Kidney epithelial cell (primary cell): ENCODE measurements at regions not wholly inside any gene's neighbourhood (a gene's known extent, or its start where the extent isn't known, plus 50 kb on each side); places are given as distances from the start of the nearest gene placed in this dataset.

ENCODE experiments used
- DNase-seq: peaks from one replicate; pipeline ENCODE4 v3.0.0-alpha.2; 2010; ENCODE audit warnings: low read depth
- H3K27me3 ChIP-seq: 2 replicates; pipeline ENCODE4 v1.6.0; 2011; ENCODE audit warnings: low read length; ENCODE audit not compliant: control insufficient read depth, insufficient read depth
- H3K36me3 ChIP-seq: 2 replicates; pipeline ENCODE4 v1.5.1; 2011; ENCODE audit warnings: low read length; ENCODE audit not compliant: control insufficient read depth, insufficient read depth
- H3K4me3 ChIP-seq: 2 replicates; pipeline ENCODE4 v1.5.1; 2011; ENCODE audit warnings: low read depth, mild to moderate bottlenecking, control low read depth, low read length
- CTCF ChIP-seq: IDR thresholded peaks from 2 replicates; pipeline ENCODE4 v1.5.1; 2011; ENCODE audit warnings: mild to moderate bottlenecking, moderate library complexity, low read length, control low read depth, inconsistent platforms; ENCODE audit not compliant: insufficient read depth, poor library complexity, severe bottlenecking

GRCh38 chr5:156031181-156031580, 295.8 kb upstream of the SGCD start:
- Histone ChIP-seq H3K4me3 (no peak overlapping the region), H3K27me3 (no peaks in the 10 kb centered on the region), H3K36me3 (no peaks in the 10 kb centered on the region)
- DNase-seq, result no peak
- TF ChIP-seq CTCF, result no peak

- no peak overlapping the region for H3K4me3 ChIP-seq
- no peaks in the 10 kb centered on the region for H3K27me3 ChIP-seq
- no peak for TF ChIP-seq CTCF
- DNase-seq, result no peak
- H3K36me3 ChIP-seq, result no peaks in the 10 kb centered on the region
Observed at GRCh38 chr5:156036640-156037039, 290.3 kb upstream of the SGCD start.

GRCh38 chr5:156037151-156037909, 289.6 kb upstream of the SGCD start:
- no peak overlapping the region for H3K4me3 ChIP-seq
- no peaks in the 10 kb centered on the region for H3K27me3 ChIP-seq

GRCh38 chr5:156042726-156043125, 284.2 kb upstream of the SGCD start:
- no peaks in the 10 kb centered on the region for H3K36me3 ChIP-seq
- no peak for DNase-seq
- no peaks in the 10 kb centered on the region for H3K27me3 ChIP-seq
- no peak overlapping the region for H3K4me3 ChIP-seq
- TF ChIP-seq CTCF, result no peak

More at GRCh38 chr5:156037151-156037909, 289.6 kb upstream of the SGCD start:
- H3K36me3 ChIP-seq, result no peaks in the 10 kb centered on the region
- DNase-seq, result no peak
- TF ChIP-seq CTCF, result no peak

GRCh38 chr5:156043351-156043750, 283.6 kb upstream of the SGCD start:
- Histone ChIP-seq H3K27me3 (no peaks in the 10 kb centered on the region), H3K4me3 (no peak overlapping the region), H3K36me3 (no peaks in the 10 kb centered on the region)
- no peak for TF ChIP-seq CTCF
- no peak for DNase-seq

GRCh38 chr5:156051972-156052371, 275.0 kb upstream of the SGCD start:
- no peak for DNase-seq
- TF ChIP-seq CTCF, result no peak

More at GRCh38 chr5:156051972-156052371, 275.0 kb upstream of the SGCD start:
- no peaks in the 10 kb centered on the region for H3K27me3 ChIP-seq
- no peak overlapping the region for H3K4me3 ChIP-seq
- no peaks in the 10 kb centered on the region for H3K36me3 ChIP-seq
